ENCODE measurements at regions not wholly inside any gene's neighbourhood (a gene's known extent, or its start where the extent isn't known, plus 50 kb on each side); places are given as distances from the start of the nearest gene placed in this dataset.

DNA sequence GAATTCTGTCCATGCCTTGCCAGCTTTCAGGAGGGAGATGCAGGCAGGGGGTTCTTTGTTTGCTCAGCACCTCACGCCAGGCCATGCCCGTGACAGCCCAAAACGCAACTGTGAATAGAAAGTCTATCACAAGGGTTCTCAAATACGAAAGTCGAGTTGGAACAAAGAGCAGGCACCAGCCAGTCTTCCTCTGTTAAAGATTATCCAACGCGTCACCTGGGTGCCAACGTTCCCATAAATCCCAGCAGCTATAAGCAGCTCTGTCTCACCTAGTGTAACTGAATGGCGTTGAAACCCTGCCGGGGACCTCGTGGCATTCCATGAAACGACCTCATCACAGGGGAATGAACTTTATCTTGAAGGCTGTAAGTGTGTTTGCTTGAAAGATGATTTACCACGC, 84.8 kb upstream of the GATA6 start (continued):
- TF ChIP-seq ZNF563 (CRISPR knock-in tag; IDR thresholded peaks at IDR 0.05) = no peak
- no peak for TF ChIP-seq SOX13 (IDR thresholded peaks at IDR 0.05)
- TF ChIP-seq SOX13 (CRISPR knock-in tag; conservative IDR thresholded peaks at IDR 0.05 in 1 of 2, IDR thresholded peaks at IDR 0.05 in 1 of 2) = peak in 1 of 2 experiments; percentile 20; a peak in 1 of 4 replicates
- no peak for TF ChIP-seq SOX6 (IDR thresholded peaks at IDR 0.05)
- peak; percentile 44; the same call in 1 of the 2 replicates for TF ChIP-seq SOX6 (CRISPR knock-in tag; IDR thresholded peaks at IDR 0.05)
- no peak for TF ChIP-seq NFKB2 (CRISPR knock-in tag; IDR thresholded peaks at IDR 0.05; ENCODE audit: borderline replicate concordance)
- no peak for TF ChIP-seq ZNF335 (CRISPR knock-in tag; IDR thresholded peaks at IDR 0.05)
- no peak for TF ChIP-seq MTF1 (CRISPR knock-in tag; IDR thresholded peaks at IDR 0.05)
- TF ChIP-seq, protein P1, sequence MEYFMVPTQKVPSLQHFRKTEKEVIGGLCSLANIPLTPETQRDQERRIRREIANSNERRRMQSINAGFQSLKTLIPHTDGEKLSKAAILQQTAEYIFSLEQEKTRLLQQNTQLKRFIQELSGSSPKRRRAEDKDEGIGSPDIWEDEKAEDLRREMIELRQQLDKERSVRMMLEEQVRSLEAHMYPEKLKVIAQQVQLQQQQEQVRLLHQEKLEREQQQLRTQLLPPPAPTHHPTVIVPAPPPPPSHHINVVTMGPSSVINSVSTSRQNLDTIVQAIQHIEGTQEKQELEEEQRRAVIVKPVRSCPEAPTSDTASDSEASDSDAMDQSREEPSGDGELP (IDR thresholded peaks at IDR 0.05; ENCODE audit: borderline replicate concordance, low read depth) = peak; percentile 50; the same call in 1 of the 2 replicates
- TF ChIP-seq, protein P2, sequence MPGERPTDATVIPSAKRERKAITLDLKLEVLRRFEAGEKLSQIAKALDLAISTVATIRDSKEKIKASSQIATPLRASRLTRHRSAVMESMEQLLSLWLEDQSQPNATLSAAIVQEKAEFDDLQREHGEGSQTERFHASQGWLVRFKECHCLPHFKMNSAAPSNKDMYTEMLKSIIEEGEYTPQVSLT (CRISPR knock-in tag; IDR thresholded peaks at IDR 0.05; ENCODE audit: borderline replicate concordance, low read depth) = no peak
- TF ChIP-seq NR2F1 (CRISPR knock-in tag; IDR thresholded peaks at IDR 0.05) = no peak
- no peak for TF ChIP-seq NFATC3 (CRISPR knock-in tag; IDR thresholded peaks at IDR 0.05)
- TF ChIP-seq ZFP36L1 (CRISPR knock-in tag; IDR thresholded peaks at IDR 0.05) = no peak
- TF ChIP-seq, protein P3, sequence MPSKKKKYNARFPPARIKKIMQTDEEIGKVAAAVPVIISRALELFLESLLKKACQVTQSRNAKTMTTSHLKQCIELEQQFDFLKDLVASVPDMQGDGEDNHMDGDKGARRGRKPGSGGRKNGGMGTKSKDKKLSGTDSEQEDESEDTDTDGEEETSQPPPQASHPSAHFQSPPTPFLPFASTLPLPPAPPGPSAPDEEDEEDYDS (CRISPR knock-in tag; IDR thresholded peaks at IDR 0.05) = peak; percentile 31; the same call in 1 of the 2 replicates
- TF ChIP-seq SP2 (CRISPR knock-in tag; IDR thresholded peaks at IDR 0.05) = no peak
- no peak for TF ChIP-seq ERF (CRISPR knock-in tag; IDR thresholded peaks at IDR 0.05)
- TF ChIP-seq ZNF749 (CRISPR knock-in tag; IDR thresholded peaks at IDR 0.05; ENCODE audit: borderline replicate concordance) = no peak
- TF ChIP-seq MBD4 (IDR thresholded peaks at IDR 0.05; ENCODE audit: borderline replicate concordance, low read length) = no peak
- TF ChIP-seq RAD21 (CRISPR knock-in tag; IDR thresholded peaks at IDR 0.05) = no peak
- no peak for TF ChIP-seq ZNF776 (CRISPR knock-in tag; IDR thresholded peaks at IDR 0.05)
- TF ChIP-seq POLR2G (IDR thresholded peaks at IDR 0.05; ENCODE audit: low read depth, low read length) = no peak
- TF ChIP-seq SP1 (IDR thresholded peaks at IDR 0.05) = no peak
- TF ChIP-seq SP1 (CRISPR knock-in tag; IDR thresholded peaks at IDR 0.05) = no peak
- TF ChIP-seq, protein P4, sequence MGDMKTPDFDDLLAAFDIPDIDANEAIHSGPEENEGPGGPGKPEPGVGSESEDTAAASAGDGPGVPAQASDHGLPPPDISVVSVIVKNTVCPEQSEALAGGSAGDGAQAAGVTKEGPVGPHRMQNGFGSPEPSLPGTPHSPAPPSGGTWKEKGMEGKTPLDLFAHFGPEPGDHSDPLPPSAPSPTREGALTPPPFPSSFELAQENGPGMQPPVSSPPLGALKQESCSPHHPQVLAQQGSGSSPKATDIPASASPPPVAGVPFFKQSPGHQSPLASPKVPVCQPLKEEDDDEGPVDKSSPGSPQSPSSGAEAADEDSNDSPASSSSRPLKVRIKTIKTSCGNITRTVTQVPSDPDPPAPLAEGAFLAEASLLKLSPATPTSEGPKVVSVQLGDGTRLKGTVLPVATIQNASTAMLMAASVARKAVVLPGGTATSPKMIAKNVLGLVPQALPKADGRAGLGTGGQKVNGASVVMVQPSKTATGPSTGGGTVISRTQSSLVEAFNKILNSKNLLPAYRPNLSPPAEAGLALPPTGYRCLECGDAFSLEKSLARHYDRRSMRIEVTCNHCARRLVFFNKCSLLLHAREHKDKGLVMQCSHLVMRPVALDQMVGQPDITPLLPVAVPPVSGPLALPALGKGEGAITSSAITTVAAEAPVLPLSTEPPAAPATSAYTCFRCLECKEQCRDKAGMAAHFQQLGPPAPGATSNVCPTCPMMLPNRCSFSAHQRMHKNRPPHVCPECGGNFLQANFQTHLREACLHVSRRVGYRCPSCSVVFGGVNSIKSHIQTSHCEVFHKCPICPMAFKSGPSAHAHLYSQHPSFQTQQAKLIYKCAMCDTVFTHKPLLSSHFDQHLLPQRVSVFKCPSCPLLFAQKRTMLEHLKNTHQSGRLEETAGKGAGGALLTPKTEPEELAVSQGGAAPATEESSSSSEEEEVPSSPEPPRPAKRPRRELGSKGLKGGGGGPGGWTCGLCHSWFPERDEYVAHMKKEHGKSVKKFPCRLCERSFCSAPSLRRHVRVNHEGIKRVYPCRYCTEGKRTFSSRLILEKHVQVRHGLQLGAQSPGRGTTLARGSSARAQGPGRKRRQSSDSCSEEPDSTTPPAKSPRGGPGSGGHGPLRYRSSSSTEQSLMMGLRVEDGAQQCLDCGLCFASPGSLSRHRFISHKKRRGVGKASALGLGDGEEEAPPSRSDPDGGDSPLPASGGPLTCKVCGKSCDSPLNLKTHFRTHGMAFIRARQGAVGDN (CRISPR knock-in tag; IDR thresholded peaks at IDR 0.05) = peak; percentile 22; the same call in 1 of the 2 replicates
- no peak for TF ChIP-seq ZNF816 (CRISPR knock-in tag; IDR thresholded peaks at IDR 0.05; ENCODE audit: borderline replicate concordance)
- peak; percentile 14; the same call in 1 of the 2 replicates for TF ChIP-seq NFYC (CRISPR knock-in tag; IDR thresholded peaks at IDR 0.05)
- TF ChIP-seq, protein P5, sequence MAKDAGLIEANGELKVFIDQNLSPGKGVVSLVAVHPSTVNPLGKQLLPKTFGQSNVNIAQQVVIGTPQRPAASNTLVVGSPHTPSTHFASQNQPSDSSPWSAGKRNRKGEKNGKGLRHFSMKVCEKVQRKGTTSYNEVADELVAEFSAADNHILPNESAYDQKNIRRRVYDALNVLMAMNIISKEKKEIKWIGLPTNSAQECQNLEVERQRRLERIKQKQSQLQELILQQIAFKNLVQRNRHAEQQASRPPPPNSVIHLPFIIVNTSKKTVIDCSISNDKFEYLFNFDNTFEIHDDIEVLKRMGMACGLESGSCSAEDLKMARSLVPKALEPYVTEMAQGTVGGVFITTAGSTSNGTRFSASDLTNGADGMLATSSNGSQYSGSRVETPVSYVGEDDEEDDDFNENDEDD (CRISPR knock-in tag; IDR thresholded peaks at IDR 0.05; ENCODE audit: borderline replicate concordance) = peak; percentile 65; the same call in 1 of the 2 replicates
